ENCODE measurements at regions not wholly inside any gene's neighbourhood (a gene's known extent, or its start where the extent isn't known, plus 50 kb on each side); places are given as distances from the start of the nearest gene placed in this dataset.

DNA sequence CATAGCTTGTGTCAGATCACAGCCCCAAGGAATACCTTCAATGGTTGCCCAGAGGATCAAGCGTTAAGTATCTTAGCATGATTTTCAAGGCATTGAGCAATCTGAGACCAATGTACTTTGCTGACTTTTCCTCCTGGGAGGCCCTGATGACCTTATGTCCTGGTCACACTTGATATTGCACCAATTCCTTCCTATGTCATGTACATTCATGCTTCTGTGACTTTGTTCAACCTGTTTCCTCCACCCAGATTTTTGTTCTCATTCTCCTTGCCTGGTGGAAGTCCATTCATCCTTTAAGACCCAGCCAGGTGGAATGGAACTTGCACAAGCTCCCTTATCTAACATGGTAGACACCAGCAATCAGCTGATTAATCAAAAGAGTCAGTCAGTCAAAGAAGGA, 160.8 kb downstream of the PFKFB3 start:
- no peak for TF ChIP-seq CTCF (IDR thresholded peaks at IDR 0.05; ENCODE audit: borderline replicate concordance, extremely low read depth, low read length, poor library complexity, severe bottlenecking)
- TF ChIP-seq EZH2 (IDR thresholded peaks at IDR 0.05; ENCODE audit: borderline replicate concordance, low read depth, low read length, severe bottlenecking): no peak
